ENCODE measurements at regions not wholly inside any gene's neighbourhood (a gene's known extent, or its start where the extent isn't known, plus 50 kb on each side); places are given as distances from the start of the nearest gene placed in this dataset.
A peak's percentile ranks its signal among the peaks of the same experiment; 100 is the strongest.

DNA sequence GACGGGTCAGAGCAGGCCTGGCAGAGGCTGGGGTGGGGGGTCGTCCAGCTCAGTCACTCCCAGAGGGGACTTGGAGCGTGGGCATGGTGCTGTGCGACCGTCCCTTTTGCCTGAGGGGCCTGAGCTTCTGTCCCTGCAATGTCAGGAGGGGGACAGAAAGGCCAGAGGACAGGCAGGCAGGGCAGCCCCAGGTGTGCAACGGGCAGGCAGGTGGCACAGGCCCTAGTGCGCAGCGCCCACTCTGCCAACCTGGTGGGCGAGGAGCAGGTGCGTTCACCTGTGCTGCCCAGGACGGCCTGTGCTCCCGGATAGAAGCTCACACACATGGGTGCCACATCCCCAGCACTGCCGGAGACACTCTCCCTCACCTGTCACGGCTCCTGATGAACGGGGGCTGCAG is 78.7 kb upstream of the SLCO4A1 start:
- DNase-seq = no peak

DNA sequence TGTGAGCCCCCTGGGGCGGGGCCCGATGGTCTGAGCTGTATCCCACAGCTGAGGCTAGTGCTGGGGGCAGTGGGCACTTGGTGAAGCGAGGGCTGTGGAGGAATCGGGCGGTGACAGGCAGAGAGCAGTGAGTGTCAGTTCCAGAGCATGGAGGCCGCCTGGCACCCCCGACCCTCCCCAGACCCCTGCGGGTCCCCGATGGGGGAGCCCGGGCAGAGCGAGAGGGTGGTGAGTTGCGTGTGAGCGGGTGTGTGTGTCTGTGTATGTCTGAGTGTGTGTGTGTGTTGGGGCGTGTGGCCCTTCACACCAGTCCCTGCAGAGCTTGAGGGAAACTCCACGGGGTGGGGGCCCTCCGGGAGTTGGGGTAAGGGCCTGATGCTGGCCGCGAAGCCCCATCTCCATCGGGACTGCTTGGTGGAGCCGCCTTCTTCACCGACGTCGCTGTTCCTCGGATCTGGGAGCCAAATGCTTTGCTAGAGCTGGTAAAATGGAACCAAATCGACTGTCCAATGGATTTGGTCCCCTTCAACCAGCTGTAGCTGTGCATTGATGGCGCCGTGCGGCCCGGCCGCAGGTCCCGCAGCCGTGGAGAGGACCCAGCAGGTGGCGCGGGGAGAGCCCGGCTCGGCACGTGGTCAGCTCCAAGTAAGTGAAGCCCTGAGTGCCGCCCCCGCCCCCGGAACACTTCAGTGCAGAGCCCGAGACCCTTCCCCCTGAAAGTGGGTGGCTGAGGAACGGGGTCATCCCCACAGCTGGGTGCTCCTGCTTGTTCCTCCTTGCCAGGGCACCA is 77.7 kb upstream of the SLCO4A1 start:
- DNase-seq = no peak

DNA sequence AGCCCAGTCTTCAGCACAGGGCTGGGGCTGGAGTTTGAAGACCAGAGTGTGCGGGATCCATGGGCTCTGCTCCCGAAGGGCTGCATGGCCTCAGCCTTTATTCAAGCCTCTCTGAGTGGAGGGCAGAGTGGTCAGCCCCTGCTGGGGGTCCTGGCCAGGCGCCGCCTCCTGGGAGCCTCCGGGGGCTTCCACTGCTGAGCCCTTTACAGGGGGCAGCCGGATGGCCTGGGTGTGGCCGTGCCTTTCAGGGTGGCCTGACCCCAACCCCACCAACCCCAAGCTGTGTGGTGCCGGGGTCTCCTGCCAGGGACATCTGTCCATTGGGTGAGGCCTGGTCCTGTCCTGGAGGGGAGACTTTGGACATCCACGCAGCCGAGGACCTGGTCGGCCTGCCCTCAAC is 76.0 kb upstream of the SLCO4A1 start:
- no peak for DNase-seq

DNA sequence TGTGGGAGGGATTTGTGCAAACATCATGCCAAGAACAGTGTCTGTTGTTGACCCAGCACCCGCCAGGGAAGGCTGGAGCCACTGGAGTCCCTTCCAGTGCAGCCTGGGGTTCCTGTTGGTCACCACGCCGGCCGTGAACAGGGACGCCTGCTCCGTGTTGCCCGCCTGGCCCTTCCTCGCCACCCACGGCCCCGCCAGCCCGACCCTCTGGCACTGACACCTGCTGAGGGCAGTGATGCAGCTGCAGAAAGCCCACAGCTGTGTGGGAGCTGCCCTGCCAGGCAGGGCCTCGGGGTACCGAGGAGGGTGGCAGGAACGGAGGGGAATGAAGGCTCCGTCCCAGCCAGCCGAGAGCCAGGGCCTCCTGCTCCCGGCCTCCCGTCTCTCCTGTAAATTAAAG is 75.5 kb upstream of the SLCO4A1 start:
- no peak for DNase-seq

DNA sequence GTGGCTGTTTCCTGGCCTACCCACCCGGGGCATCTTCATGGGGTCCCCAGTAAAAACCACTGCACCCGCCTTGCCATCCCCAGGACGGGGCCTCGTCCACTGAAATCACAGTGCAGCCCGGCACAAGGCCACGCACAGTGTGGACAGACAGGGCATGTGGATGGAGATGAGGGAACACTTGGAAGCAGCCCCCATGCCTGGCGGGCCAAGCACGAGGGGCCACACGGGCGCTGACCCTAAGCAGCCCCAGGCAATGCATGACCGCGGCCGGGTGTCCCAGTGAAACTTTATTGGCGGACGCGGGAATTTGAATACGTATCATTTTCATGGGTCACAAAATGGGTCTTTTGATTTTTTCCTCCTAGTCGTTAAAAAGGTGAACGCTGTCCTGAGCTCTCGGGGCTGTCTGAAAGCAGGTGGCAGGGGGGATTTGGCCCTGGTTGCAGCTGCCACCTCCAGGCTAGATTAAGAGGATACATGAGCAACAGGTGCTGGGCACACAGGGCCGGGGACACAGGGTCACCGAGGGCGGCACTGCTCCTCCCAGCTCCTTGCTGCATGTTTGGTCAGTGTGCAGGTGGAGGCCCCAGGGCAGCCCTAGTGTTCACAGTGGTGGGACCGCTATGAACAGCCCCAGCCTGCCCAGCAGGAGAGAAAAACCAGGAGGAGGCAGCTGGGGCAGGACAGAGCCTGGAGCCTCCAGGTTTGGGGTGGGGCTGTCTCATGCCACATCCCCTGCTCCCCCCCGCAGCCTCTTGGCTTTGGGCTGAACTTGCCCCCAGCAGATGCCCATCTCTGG is 74.9 kb upstream of the SLCO4A1 start:
- DNase-seq = no peak

DNA sequence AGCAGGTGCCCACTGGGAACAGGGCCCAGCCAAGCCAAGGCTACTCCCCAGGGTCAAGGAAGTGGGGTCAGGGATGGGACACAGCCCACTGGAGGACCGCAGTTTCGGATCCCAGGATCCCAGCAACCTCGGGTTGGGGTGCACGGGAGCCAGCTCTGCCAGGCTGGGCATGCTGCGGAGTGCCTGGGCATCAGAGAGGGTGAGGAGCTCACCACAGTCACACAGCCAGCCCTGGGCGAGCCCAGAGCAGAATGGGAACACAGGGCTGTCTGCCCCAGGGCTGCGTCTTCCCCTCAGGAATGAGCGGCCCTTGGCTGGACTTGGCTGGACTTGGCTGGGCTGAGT is 74.3 kb upstream of the SLCO4A1 start:
- DNase-seq = no peak

DNA sequence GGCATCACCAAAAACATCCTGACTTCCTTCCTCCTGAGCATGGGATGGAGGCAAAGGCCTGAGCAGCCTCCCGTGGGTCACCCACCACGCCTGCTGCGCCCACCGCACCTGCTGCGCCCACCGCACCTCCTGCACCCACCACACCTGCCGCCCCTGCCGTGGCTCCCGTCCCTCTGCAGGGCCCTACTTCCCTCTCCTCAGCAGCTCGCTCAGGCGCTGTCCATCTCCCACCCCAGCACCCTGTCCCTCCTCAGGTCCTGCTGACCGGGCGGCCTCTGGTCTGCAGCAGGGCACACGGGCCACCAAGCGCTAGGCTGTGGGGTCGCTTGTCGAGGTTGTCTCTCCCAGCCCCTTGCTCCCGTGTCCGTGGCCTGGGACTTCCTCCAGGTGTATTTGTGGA is 72.7 kb upstream of the SLCO4A1 start:
- DNase-seq = no peak

DNA sequence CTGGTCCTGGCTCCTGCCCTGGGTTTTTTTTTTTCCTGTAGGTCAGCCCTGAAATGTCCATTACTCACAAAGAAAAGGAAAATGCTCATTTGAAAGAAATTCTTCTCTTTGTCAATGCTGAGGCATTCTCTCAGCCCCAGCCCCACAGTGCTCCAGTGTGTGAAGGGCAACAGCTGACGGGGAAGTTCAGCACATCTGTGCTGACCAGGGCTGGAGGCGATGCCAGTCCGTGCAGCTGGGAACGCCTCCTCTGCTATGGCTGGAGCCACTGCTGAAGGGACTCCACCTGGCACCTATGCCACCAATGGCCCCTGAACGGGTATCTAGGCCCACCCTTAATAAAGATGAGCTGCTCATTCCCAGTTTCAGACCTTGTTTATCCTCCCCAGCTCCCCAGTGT is 71.9 kb upstream of the SLCO4A1 start:
- DNase-seq = no peak

DNA sequence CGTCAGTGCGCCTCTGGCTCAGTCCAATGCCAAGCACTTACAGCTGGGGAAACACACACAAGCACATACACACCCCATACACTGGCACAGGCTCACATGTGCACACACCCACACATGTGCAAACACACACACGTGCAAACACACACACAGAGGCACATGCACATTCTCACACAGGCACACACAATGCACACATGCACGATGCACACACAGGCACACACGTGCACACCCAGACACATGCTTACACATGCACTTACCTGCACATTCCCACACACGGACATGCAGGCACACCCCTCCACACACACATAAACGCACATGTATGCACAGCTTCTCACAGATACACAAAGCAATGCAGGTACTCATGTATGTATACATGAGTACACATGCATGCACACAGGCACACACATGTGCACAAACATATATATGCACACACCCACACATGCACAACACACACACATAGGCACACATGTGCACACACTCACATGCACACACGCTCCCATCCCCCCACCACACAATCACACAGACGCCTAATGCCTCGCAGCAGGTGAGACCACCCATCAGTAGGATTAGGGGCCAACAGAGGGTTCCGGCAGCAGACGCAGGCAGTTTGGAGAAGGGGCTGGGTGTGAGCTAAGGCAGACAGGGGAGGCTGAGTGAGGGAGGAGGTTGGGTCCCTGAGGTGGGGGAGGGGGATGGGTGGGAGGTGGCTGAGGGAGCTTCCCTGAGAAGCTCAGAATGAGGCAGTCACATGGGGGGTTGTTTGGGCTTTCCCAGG is 71.2 kb upstream of the SLCO4A1 start:
- DNase-seq = no peak

DNA sequence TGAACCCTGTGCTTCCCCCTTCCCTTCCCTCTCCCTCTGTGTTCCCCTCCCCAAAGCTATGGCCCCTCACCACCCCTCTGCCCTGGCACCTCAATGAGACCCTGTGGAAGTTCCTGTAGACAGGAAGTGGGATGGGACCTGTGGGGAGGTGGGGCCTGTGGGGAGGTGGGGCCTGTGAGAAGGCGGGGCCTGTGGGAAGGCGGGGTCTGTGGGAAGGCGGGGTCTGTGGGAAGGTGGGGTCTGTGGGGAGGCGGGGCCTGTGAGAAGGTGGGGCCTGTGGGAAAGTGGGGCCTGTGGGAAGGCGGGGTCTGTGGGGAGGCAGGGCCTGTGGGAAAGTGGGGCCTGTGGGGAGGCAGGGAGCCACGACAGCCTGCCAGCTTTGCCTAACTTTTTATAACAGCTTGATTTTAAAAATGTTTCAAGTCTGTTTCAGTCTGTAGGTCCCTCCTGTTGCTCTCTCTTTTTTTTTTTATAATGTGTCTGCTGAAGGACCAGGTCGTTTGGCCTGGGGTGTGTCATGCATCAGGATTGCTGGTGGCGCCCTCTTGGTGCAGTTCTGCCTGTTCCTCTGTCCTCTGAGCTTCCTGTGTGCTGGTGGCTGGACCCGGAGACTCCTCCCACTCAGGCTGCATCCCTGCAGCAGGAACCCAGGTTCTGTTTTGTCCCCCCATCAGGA is 70.5 kb upstream of the SLCO4A1 start:
- DNase-seq = no peak

DNA sequence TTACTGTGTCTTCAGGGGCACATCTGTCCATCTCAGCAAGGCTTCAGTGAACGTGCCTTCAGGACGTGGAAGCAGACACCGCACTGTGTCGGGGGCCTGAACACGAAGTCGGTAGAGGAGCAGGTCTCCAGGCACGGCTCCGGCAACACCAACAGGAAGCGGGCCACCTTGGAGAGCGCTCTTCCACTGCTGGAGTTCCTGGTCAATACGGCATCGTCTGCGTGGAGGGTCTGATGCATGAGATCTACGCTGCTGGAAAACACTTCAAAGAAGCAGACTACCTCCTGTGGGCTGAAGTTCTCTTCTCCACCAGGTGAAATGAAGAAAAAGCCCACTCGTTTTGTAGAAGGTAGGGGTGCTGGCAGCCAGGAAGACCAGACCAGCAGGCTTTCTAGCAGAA is 69.3 kb upstream of the SLCO4A1 start:
- no peak for DNase-seq

DNA sequence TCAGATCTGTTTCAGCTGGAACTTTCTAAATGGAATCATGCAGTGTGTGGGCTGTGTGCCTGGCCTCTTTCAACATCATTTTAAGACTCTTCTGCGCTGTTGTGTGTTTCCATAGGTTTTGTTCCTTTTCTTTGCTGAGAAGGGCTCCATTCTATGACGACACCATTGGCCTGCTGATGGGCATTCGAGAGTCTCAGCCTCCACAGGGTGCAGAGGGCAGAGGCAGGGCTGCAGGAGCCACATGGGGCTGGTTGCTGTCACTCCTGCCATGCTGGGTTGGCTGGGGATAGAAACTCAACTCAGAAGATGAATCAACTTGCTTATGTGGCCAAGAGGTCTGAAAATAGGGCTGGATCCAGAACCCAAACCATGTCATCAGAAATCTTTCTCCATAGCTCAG is 68.5 kb upstream of the SLCO4A1 start:
- DNase-seq = peak in 1 of 2 donors; percentile 44

DNA sequence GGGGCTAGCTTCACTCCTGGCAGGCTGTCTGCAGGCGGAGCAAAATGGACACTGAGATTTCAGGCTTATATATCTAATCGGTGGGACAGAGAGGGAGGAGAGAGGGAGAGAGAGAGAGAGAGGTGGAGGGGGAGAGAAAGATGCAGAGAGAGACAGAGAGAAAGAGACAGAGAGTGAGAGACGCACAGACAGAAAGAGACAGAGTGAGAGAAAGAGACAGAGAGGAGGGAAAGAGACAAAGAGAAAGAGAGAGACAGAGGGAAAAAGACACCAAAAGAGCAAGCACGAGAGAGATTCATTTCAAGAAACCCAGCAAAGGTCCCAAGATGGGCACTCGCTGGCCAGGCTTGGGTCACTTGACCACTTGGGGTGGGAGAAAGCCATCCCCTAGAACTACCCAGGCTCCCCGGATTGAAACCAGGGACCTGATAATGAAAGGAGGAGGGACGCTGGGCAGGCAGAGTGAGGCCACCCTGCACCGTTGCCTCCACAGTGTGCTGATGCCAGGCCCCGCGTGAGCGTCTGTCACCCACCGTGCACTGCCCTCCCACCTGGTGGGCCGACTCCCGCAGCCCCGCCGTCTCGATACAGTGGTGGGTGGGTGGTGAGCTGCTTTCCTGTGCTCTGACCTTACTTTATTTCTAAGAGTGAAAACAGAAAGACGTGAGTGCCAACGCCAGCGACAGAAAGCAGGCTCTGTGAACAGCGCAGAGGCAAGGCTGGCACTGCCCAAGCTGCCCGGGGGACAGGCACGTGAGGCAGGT is 67.9 kb upstream of the SLCO4A1 start:
- no peak for DNase-seq

DNA sequence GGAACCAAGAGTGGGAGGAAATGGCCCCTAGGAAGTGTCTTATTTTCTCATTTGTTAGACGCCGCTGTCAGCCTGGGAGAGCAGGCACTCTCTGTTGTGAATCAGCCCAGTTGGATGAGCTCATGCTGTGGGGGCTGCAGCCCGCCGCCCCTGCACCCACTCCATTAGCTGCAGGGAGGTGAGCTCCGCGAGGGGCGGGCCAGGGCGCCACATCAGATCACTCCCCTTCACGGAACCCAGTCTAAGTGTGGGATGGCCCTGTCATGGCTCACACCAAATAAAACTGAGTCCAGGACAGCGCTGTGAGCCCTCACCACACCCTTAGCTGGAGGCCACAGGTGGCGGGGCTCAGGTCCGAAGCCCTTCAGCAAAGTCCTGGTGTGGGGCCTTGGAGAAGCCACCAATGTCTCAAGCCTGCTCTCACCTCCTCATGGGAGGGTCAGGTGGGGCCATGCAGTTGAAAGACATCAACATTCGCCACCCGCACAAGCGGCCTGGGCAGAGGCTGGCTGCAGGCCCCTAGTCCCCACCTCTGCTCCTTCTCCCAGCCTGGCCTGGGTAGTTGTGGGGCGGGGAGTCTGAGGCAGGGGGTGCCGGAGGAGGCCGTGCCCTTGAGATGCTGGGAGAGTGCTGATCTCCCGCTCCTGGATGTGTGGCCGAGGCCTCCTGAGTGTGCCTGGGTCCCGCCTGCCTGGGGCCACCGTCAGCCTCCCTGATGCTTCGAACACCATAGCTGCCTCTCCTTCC is 66.2 kb upstream of the SLCO4A1 start:
- no peak for DNase-seq

DNA sequence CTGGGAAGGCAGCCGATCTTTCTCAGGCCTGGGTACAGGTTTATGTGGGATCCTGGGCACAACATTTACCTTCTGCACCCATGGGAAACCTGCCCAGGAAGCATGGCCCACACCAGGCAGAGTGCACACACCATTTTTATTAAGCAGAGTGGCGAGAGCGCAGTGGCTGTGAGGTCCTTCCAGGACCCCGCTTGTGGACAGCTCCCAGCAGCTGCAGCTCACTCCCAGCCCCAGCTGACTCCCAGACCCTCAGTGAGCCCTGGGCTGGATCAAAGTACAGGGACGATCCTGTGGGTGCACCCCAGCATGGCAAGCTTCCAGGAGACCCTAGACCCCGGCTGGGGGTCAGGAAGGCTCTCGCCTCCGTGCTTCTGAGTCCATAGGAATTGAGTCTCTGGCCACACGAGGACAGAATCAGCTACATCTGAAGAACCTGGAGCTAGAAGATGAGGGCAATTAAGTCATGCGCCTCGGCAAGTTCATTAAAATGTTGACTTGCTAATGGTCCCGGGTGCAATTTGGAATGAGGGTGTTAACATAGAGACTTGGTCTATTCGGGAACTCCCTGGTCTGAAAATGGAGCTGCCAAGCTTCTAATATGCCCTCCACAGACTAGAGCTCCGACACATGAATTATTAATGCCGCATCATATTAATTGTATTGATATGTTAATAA is 65.4 kb upstream of the SLCO4A1 start:
- no peak for DNase-seq

DNA sequence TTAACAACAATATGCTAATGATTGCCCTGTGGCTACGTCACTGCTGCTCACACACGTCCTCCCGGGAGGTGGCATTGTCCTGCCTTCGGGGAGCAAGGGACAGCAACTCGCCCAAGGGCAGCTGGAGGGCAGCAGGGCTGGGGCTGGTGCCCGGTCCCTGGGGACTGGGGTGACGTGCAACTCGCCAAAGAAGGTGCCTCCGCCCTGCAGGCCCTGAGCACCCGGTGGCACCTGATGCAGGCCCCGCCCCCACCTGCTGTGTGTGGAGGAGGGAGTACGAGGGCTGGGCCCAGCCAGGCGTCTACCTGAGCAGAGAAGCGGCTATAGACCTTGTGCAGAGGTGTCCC is 64.8 kb upstream of the SLCO4A1 start:
- DNase-seq = no peak

DNA sequence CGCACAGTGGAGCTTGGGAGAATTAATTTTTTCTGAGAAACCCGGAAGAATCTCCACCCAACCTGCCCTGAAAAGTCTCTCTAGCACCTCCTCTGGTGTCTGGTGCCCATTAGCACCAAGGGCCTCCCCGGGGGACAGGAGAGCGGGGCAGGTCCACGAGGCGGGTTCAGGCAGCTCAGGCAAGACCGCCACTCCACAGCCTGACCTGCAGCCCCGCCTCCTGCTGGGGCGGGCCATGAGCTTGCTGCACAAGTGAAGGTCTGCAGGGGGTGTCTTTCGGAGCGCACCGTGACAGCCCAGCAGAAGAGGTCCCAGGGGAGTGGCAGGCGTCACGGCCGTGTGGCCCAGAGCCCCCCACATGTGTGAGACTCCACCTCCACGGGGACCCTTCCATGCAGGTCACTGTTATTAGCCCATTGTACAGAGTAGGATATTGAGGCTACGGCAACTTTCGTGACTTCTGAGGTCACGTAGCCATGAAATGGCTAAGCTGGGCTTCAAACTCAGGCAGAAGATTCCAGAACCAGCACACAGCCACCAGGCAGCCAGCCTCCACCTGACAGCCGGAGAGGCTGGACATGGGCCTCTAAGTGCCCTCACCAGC is 63.9 kb upstream of the SLCO4A1 start:
- no peak for DNase-seq

DNA sequence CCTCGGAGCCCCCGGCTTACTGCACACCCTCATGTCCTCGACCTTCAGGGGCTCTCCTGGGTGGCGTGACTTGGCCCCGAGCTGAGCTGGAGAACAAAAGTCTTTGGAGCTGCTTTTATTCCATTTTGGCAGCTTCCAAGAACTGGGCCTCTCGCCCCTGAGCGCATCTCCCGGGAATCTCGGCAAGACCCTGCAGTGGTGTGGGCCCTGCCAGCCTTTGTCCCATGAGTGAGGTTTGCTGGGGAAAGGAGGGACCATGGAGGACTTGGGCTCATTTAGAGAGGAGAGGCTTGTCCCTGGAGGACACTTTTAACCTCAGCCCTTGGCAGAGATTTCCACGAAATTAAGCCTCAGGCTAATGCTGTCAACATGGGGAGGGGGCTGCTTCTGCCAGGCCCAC is 62.3 kb upstream of the SLCO4A1 start:
- DNase-seq = no peak

DNA sequence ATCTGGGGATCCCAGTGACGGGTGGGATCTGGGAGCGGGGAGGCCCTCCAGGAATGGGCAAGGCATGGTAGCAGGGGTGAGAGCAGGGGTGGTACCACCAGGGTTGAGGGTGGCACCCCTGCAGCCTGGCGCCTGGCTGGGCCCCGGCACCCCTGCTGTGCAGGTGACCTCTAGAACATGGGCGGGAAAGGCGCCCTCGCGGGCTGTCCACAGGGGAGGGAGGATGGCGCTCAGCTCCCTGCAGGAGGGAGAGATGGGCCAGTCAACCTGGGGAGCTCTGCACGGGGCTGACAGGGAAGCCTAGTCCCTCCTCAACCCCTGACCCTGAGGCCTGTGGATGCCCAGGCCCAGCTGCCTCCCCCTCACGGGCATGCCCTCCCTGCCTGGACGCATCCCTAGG is 61.6 kb upstream of the SLCO4A1 start:
- DNase-seq = no peak

DNA sequence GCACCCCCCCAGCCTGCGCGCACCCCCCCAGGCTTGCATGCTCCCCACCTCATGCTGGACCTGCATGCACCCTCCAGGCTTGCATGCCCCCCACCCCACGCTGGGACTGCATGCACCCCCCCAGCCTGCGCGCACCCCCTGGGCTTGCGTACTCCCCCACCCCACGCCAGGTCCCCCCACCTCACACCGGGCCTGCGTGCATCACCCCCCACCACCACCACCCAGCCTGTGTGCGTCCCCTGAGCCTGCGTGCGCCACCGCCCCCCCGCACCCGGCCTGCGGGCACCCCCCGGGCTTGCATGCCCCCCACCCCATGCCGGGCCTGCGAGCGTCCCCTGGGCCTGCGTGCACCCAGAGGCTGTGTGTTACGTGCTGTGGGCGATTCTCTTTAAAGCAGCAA is 61.0 kb upstream of the SLCO4A1 start:
- no peak for DNase-seq

DNA sequence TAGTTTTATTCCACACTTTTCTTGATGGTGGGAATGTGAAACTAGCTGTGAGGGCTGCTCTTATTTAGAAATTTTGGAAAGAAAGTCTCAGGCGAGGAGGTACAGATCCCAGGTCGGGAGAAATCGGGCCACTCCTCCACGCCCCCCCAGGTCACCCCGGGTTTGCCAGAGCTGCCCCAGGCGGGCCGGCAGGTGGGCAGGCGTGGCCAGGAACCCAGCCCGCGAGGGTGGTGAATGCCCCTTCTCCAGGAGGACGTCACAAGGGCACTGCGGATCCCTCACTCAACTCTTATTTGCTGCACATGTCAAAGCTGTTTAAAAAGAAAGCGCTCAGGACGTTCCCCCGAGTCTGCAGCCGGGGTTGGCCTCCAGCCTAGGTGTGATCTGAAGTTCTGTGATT is 60.5 kb upstream of the SLCO4A1 start:
- DNase-seq = no peak
